GM12874 (cell line): ENCODE measurements at regions not wholly inside any gene's neighbourhood (a gene's known extent, or its start where the extent isn't known, plus 50 kb on each side); places are given as distances from the start of the nearest gene placed in this dataset.

Source experiments
- CTCF ChIP-seq: IDR thresholded peaks from 2 replicates; pipeline ENCODE4 v1.5.1; 2011; ENCODE audit warnings: low read depth, mild to moderate bottlenecking, control low read depth, low read length, moderate library complexity; ENCODE audit not compliant: insufficient read depth

GRCh38 chr10:83654689-83655088 lies 484.6 kb upstream of the GHITM start:
- no peak for TF ChIP-seq CTCF

- TF ChIP-seq CTCF, result no peak
Measured at GRCh38 chr10:83656924-83657323, 482.4 kb upstream of the GHITM start.

- no peak for TF ChIP-seq CTCF
Measured at GRCh38 chr10:83657487-83657886, 481.8 kb upstream of the GHITM start.

- TF ChIP-seq CTCF, result no peak
Measured at GRCh38 chr10:83663918-83664317, 475.4 kb upstream of the GHITM start.

GRCh38 chr10:83666762-83667161 lies 472.5 kb upstream of the GHITM start:
- no peak for TF ChIP-seq CTCF

- no peak for TF ChIP-seq CTCF
Measured at GRCh38 chr10:83667594-83667993, 471.7 kb upstream of the GHITM start.

GRCh38 chr10:83673316-83673715 lies 466.0 kb upstream of the GHITM start:
- no peak for TF ChIP-seq CTCF

GRCh38 chr10:83677795-83678194 lies 461.5 kb upstream of the GHITM start:
- TF ChIP-seq CTCF, result 0 out of 2 replicates have a peak, but pooled peaks have one; percentile 6
